HG02870 (cell line): ENCODE measurements at regions not wholly inside any gene's neighbourhood (a gene's known extent, or its start where the extent isn't known, plus 50 kb on each side); places are given as distances from the start of the nearest gene placed in this dataset.
"Not testable (repeated sequence)": the region's sequence is repeated elsewhere in the genome, so short reads cannot be mapped to it uniquely, and the experiment has no call there.

Experiments
- ATAC-seq: cut with Tn5 transposase; IDR thresholded peaks from one replicate; pipeline ENCODE4 v1.9.1; 2021; ENCODE audit warnings: mild to moderate bottlenecking, moderate library complexity; ENCODE audit not compliant: unreplicated experiment

GRCh38 chr9:94033383-94033782 lies 50.9 kb upstream of the PTPDC1 start:
- ATAC-seq: no peak

GRCh38 chr9:94031946-94032345 lies 52.3 kb upstream of the PTPDC1 start:
- ATAC-seq: no peak

DNA sequence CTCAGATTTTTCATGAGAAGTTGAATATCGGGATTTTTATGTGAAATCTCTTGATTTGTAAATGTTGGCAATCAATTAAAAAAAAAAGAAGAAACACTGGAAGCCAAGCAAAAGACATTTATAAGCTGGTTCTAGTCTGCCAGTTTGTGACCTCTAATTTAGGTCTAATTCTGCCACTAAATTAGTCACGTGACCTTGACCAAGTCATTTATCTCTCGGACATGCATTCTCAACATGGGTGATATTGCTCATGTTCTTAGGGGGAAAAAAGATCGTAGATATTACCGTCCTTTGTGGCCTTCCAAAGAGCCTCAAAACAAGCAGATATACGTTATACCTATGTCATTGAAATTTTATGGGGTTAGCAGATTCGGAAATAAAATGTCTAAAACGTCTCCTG lies 52.9 kb upstream of the PTPDC1 start:
- no peak for ATAC-seq

GRCh38 chr9:94030318-94031179 lies 53.7 kb upstream of the PTPDC1 start:
- ATAC-seq: peak; percentile 97

DNA sequence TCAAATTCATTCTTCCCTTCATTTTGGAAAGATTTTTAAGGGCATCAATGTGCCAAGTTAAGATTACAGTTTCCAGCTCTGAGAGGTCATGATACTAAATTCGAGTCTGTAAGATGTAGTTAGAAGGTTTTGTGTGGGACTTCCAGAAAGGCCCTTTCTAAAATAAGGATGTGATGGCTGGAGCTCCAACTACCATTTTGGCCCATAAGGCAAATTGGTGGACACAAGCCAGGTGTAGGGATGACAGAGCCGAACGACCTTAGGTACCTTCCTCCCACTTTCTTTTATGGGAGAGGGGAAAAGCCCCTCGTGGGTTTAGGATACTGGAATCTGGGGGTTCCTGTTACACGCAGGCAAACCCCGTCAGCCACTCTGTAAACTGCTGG lies 54.3 kb upstream of the PTPDC1 start:
- ATAC-seq: no peak

GRCh38 chr9:94026816-94027215 lies 57.4 kb upstream of the PTPDC1 start:
- no peak for ATAC-seq

- not testable (repeated sequence) for ATAC-seq
These were observed 61.8 kb upstream of the PTPDC1 start for GRCh38 chr9:94022476-94022875.

GRCh38 chr9:94020836-94021235 lies 63.4 kb upstream of the PTPDC1 start:
- not testable (repeated sequence) for ATAC-seq

DNA sequence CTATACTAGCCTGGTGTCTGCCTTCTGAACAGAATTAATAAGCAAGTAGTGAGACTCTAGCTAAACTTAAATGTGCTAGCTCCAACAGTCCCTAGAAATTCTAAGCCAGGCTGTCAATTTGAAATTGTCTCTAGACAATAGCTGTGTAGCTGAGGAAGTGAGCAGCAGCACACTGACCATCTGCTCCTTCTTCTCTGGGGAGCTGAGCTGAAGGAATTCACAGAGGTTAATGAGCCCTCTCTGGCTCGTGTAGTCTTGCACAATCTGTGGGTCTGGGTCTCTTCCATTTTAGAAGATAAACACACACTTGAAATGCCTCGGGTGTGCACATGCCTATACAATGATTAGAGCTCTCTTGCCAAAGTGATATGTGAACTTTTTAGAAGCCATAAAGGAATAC lies 63.5 kb upstream of the BARX1 start:
- no peak for ATAC-seq

DNA sequence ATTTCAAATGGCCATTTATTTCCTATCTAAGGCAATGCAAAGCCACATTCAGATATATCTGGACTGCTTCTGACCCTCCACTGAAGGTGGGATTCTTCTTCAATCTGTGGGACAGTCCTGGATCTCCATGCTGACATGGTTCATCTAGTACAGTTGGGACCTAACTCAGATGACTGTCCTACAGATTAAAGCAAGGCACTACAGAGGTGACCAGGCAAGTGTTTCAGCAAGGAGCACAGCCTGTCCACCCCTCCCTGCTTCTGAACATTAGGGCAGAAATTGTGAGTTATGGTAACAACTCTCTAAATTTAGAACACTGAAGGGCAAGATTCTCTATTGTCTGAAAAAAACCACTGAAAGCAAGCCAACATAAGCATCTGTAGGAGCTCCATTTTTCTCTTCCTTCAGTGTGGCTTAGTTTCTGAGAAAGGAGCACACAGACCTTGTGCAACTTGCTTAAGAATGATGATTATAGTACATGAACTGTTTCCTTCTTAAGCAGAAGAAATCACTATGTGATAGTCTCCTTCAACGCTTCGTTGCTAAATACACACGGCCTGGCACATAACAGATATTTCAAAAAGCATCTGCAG lies 62.9 kb upstream of the BARX1 start:
- no peak for ATAC-seq

GRCh38 chr9:94016744-94017143 lies 61.6 kb upstream of the BARX1 start:
- ATAC-seq: no peak

- ATAC-seq: no peak
These were observed 59.8 kb upstream of the BARX1 start for GRCh38 chr9:94014920-94015319.

DNA sequence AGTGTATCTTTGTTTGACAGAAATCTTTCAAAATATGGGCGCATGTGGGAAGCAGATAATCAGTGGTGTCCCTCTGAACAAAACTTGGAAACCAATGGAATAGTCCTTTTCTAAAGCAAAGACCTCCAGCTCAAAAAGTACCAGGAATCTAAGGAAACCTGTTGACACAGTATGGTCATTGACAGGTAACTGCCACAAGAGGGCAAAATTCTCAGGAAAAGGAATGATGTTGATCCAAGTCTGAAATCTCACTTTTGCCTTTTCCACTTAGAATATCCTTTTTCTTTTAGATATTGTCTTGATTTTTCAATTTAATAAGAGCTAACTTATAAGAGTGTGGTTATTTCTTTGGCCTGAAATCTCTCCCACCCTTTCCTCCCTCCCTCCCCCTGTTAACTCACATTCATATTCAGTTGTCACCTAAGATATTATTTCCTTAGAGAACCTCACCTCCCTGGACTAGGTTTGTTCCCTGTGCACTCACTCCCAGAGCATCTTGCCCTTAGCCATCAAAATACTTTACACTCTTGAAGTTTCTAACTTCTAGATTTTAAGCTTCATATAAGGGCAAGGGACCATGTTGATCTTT lies 59.0 kb upstream of the BARX1 start:
- ATAC-seq: no peak

GRCh38 chr9:94010980-94011533 lies 55.9 kb upstream of the BARX1 start:
- ATAC-seq: no peak

DNA sequence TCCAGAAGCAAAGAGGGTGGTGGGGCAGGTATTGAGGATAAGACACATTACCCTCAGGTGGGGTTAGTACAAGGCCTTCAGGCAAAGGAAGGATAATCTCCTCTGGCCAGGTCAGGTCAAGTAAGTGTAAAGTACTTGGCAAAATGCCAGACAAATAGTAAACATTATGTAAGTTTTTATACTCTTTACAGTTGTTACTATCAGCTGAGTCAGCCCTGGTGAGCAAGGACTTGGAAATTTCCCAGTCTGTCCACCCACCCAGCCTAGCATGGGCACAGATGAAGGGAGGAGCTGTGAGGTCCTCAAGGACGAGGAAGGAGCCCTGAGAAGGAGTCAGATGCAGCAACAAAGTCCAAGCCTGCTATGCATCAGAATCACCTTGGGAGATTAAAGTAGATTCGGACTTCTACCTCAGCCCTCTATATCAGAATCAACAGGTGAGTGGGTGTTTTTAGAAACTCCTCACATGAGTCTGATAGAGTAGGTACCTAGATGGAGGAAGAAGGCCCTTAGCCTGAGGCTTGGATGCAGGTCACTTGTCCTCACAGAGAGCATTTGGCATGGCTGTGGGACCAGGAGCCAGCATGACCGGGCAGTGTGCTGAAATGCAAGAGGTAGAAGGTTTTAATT lies 50.2 kb upstream of the BARX1 start:
- no peak for ATAC-seq
